ENCODE measurements at regions not wholly inside any gene's neighbourhood (a gene's known extent, or its start where the extent isn't known, plus 50 kb on each side); places are given as distances from the start of the nearest gene placed in this dataset.

DNA sequence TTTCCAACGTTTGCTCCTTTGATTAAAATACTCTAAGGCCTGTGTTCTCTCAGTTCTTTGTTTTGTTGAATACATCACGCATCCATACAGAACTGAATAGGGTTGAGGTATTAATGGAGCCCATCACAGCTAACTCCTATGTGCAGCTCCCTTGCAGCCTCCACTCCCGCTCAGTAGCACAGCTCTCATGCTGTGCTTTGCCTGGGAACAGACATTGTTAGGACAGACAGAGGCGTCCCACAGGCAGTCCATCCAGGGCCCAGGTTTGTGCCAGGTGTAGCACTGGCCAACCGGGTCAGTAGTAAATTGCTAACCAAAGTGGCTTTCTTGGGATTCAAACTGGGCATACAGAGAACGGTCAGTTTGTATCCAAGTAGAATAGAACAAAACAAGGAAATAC is 644.7 kb upstream of the NRP1 start:
- TF ChIP-seq, protein P1, sequence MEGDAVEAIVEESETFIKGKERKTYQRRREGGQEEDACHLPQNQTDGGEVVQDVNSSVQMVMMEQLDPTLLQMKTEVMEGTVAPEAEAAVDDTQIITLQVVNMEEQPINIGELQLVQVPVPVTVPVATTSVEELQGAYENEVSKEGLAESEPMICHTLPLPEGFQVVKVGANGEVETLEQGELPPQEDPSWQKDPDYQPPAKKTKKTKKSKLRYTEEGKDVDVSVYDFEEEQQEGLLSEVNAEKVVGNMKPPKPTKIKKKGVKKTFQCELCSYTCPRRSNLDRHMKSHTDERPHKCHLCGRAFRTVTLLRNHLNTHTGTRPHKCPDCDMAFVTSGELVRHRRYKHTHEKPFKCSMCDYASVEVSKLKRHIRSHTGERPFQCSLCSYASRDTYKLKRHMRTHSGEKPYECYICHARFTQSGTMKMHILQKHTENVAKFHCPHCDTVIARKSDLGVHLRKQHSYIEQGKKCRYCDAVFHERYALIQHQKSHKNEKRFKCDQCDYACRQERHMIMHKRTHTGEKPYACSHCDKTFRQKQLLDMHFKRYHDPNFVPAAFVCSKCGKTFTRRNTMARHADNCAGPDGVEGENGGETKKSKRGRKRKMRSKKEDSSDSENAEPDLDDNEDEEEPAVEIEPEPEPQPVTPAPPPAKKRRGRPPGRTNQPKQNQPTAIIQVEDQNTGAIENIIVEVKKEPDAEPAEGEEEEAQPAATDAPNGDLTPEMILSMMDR (IDR thresholded peaks at IDR 0.05): no peak
- TF ChIP-seq POLR2AphosphoS5 (IDR thresholded peaks at IDR 0.05; ENCODE audit: insufficient read depth in 1 of 2, low read depth in 1 of 2) (no peak), POLR2A (IDR thresholded peaks at IDR 0.05) (no peak)
